Bronchial epithelial cell (primary cell): ENCODE measurements at regions not wholly inside any gene's neighbourhood (a gene's known extent, or its start where the extent isn't known, plus 50 kb on each side); places are given as distances from the start of the nearest gene placed in this dataset.
"Not testable (repeated sequence)": the region's sequence is repeated elsewhere in the genome, so short reads cannot be mapped to it uniquely, and the experiment has no call there.

ENCODE experiments used
- DNase-seq: peaks from one replicate; pipeline ENCODE4 v3.0.0-alpha.2; 2010; ENCODE audit warnings: low read depth
- FAIRE-seq: peaks from 2 replicates; lab custom pipeline; 2011; peaks lifted over from hg19 to GRCh38; lab: Jason Lieb, UNC
- H3K27me3 ChIP-seq: 2 replicates; pipeline ENCODE4 v1.5.1; 2011; ENCODE audit warnings: low read length; ENCODE audit not compliant: control insufficient read depth, insufficient read depth
- H3K36me3 ChIP-seq: 2 replicates; pipeline ENCODE4 v1.5.1; 2011; ENCODE audit warnings: low read length; ENCODE audit not compliant: control insufficient read depth, insufficient read depth
- H3K4me3 ChIP-seq: 2 replicates; pipeline ENCODE4 v1.5.1; 2011; ENCODE audit warnings: mild to moderate bottlenecking, low read depth, low read length, control low read depth
- CTCF ChIP-seq: IDR thresholded peaks from 2 replicates; pipeline ENCODE4 v1.5.1; 2011; ENCODE audit warnings: mild to moderate bottlenecking, moderate library complexity, low read length, control low read depth, inconsistent platforms; ENCODE audit not compliant: insufficient read depth, severe bottlenecking

DNA sequence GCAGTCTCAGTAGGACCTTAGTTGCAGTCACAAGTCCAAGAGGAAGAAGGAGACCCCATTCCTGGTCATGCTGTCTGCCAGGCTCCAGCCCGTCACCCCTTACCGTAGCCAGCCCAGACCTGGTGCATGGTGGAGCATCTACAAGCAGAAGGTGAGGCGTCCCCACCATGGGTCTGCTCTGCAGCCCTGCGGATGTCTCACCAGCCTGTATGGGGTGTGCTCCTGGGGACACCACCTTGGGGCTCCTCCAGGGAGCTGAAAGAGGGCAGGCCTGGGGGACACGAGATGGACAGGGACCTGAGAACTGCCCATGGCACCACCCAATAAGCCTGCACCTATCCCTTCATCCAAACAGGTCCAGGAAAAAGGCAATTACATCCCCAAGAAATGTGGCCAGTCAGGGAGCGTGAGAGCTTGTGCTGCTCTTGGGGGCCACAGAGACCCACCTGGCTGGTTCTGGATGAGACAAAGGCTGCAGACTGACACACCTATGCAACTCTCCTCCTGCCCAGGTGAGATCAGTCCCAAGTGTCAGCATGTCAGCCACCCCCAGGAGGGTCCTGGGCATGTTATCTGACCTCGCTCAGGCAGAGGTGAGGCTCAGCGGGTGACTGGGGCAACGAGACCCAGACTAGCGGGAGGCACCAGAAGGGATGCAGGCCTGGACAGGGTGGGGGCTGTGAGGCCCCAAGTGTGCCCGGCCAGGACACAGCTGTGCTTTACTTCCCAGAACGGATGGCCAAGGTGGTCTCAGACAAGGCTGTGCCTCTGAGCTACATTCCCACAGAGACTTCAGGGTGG, 84.5 kb upstream of the RET start:
- no peak for TF ChIP-seq CTCF
- DNase-seq, result no peak
- Histone ChIP-seq H3K27me3 (no peaks in the 10 kb centered on the region), H3K36me3 (no peaks in the 10 kb centered on the region), H3K4me3 (no peak overlapping the region)
- no peak for FAIRE-seq

DNA sequence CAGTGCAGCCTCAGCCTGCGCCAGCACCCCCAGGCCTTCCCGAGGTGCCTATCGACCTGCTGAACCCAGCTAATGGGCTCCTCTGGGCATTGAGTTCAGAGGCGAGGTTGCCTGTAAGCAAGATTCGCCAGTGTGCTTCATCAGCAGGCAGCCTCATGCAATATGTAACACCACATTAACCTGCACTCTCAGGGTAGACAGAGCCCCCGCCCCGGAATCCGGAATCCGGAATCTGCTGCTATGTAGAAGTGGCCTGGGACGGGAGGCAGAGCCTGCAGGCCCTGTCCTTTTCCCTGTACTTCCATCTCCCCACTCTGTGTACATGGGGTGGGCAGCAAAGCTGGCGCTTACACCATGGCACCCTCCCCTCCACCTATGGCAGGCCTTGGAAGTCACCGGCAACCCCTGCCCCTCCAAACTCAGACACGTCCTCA, 83.9 kb upstream of the RET start:
- no peak for FAIRE-seq

DNA sequence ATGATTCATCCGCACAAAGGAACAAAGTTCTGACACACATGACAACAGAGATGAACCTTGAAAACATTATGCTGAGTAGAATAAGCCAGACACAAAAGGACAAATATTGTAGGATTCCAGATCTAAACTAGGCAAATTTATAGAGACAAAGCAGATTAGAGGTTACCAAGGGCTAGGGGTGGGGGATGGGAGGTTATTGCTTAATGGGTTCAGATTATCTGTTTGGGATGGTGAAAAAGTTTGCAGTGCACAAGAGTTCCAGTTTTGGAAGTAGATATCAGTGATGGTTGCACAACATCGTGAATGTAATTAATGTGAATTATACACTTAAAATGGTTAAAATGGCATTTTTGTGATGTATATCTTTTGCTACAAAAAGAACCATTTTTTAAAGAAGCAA, 82.0 kb upstream of the RET start:
- peak; percentile 96 for FAIRE-seq
- not testable (repeated sequence) for H3K36me3 ChIP-seq, DNase-seq, H3K27me3 ChIP-seq, H3K4me3 ChIP-seq

More for the DNA sequence above, 83.9 kb upstream of the RET start:
- Histone ChIP-seq H3K27me3 (no peaks in the 10 kb centered on the region), H3K36me3 (no peaks in the 10 kb centered on the region), H3K4me3 (no peak overlapping the region)
- DNase-seq, result no peak
- no peak for TF ChIP-seq CTCF

- H3K36me3 ChIP-seq, result no peaks in the 10 kb centered on the region
- H3K4me3 ChIP-seq, result no peak overlapping the region
- FAIRE-seq, result no peak
- DNase-seq, result no peak
- no peaks in the 10 kb centered on the region for H3K27me3 ChIP-seq
- TF ChIP-seq CTCF, result no peak
Observed at GRCh38 chr10:42995537-42995936, 81.3 kb upstream of the RET start.

DNA sequence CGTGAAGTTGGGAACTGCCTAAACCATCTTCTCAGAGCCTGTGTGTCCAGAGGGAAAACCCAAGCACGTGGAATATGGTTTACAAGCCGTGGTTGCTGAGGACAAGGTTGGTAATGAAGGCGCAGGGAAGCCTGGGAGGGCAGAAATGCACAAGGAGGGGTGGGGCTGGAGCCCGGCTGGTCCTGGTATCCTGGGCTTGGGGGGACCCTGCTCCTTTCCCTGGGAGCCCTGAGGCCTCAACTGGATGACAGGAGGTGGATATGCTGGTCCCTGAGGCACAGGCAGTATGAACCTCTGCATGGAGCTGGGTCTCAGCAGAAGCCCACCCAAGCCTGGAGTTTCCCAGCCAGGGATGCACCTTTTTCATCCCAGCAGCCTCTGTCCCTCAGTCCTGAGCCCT, 80.3 kb upstream of the RET start:
- H3K27me3 ChIP-seq, result no peaks in the 10 kb centered on the region
- no peak for TF ChIP-seq CTCF
- DNase-seq, result no peak
- no peaks in the 10 kb centered on the region for H3K36me3 ChIP-seq
- no peak for FAIRE-seq
- H3K4me3 ChIP-seq, result no peak overlapping the region

GRCh38 chr10:42997151-42997848, 79.6 kb upstream of the RET start:
- DNase-seq, result no peak
- Histone ChIP-seq H3K36me3 (no peaks in the 10 kb centered on the region), H3K4me3 (no peak overlapping the region), H3K27me3 (no peaks in the 10 kb centered on the region)
- no peak for TF ChIP-seq CTCF
- FAIRE-seq, result no peak
